ENCODE measurements at regions not wholly inside any gene's neighbourhood (a gene's known extent, or its start where the extent isn't known, plus 50 kb on each side); places are given as distances from the start of the nearest gene placed in this dataset.
A peak's percentile ranks its signal among the peaks of the same experiment; 100 is the strongest.

DNA sequence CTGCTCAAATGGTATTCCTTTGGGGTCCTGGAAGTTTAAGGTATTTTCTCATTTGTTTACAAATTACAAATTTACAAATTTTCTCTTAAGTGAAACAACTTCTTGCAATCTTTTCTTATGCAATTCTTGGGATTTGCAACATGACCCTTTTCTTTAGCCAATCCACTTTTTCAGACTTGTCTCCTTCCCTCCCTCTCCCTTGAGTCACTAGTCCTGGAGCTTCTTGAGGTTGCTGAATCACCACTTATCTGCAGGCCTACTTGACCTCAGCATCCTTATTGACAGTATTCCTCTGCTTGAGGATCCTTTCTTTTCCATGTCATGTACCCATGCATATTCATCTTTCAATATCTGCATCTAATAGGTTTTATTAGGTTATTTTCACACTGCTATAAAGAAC lies 302.8 kb upstream of the ADAMTS5 start:
- Mint-ChIP-seq H3K27ac (ENCODE audit: unreplicated experiment) (peak overlapping the region; percentile 75), H3K4me3 (ENCODE audit: unreplicated experiment) (peak overlapping the region; percentile 34), H3K9me3 (ENCODE audit: unreplicated experiment) (no peaks in the 10 kb centered on the region), H3K4me1 (ENCODE audit: low read depth, unreplicated experiment) (peaks cover 23% of the 10 kb centered on the region), H3K36me3 (ENCODE audit: low read depth, unreplicated experiment) (no peaks in the 10 kb centered on the region), H3K27me3 (ENCODE audit: low read depth, unreplicated experiment) (no peaks in the 10 kb centered on the region)
- Histone ChIP-seq H3K4me2 (ENCODE audit: low read length) (peak overlapping the region; percentile 9), H4K20me1 (ENCODE audit: insufficient read depth, low read length) (no peaks in the 10 kb centered on the region), H3K79me2 (ENCODE audit: insufficient read depth, low read length) (no peaks in the 10 kb centered on the region), H3K4me3 (ENCODE audit: insufficient read depth, low read depth, low read length) (no peak overlapping the region), H3K27ac (ENCODE audit: low read depth, low read length) (no peak overlapping the region), H3K9ac (ENCODE audit: low read length) (no peak overlapping the region), H3K4me1 (ENCODE audit: insufficient read depth, low read length) (peaks cover 12% of the 10 kb centered on the region), H3K36me3 (ENCODE audit: insufficient read depth, low read length) (no peaks in the 10 kb centered on the region), H3K9me3 (ENCODE audit: insufficient read depth, low read depth, low read length) (no peaks in the 10 kb centered on the region), H2AFZ (ENCODE audit: low read depth, low read length) (no peak overlapping the region), H3K27me3 (ENCODE audit: insufficient read depth, low read length) (no peaks in the 10 kb centered on the region)
- peak; percentile 78 for FAIRE-seq
- DNase-seq (ENCODE audit: low read depth), result peak; percentile 87
- TF ChIP-seq, protein P1, sequence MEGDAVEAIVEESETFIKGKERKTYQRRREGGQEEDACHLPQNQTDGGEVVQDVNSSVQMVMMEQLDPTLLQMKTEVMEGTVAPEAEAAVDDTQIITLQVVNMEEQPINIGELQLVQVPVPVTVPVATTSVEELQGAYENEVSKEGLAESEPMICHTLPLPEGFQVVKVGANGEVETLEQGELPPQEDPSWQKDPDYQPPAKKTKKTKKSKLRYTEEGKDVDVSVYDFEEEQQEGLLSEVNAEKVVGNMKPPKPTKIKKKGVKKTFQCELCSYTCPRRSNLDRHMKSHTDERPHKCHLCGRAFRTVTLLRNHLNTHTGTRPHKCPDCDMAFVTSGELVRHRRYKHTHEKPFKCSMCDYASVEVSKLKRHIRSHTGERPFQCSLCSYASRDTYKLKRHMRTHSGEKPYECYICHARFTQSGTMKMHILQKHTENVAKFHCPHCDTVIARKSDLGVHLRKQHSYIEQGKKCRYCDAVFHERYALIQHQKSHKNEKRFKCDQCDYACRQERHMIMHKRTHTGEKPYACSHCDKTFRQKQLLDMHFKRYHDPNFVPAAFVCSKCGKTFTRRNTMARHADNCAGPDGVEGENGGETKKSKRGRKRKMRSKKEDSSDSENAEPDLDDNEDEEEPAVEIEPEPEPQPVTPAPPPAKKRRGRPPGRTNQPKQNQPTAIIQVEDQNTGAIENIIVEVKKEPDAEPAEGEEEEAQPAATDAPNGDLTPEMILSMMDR (IDR thresholded peaks at IDR 0.05; ENCODE audit: insufficient read depth, low read depth, low read length), result no peak
- no peak for TF ChIP-seq EZH2 (IDR thresholded peaks at IDR 0.05; ENCODE audit: insufficient read depth, low read length)

DNA sequence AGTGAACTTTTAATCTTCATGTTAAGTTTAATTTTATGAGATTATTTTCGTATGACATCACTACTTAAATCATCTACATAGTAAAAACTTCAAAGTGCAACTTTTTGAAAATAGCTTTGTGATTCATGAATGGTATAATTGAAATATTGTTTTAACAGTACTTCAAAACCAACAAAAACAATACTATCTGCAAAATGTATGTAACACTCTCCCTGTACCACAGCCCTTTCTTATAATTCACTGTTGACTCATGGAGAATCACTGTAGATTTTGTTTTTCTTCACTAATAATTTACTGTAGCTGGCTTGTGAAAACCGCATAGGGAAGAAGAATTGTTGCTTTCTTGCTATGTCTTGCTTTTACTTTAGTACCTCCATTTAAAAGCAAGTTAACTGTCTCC lies 301.4 kb upstream of the ADAMTS5 start:
- Mint-ChIP-seq H3K27me3 (ENCODE audit: low read depth, unreplicated experiment) (no peaks in the 10 kb centered on the region), H3K27ac (ENCODE audit: unreplicated experiment) (peak overlapping the region; percentile 75), H3K9me3 (ENCODE audit: unreplicated experiment) (no peaks in the 10 kb centered on the region), H3K36me3 (ENCODE audit: low read depth, unreplicated experiment) (no peaks in the 10 kb centered on the region), H3K4me1 (ENCODE audit: low read depth, unreplicated experiment) (peaks cover 20% of the 10 kb centered on the region), H3K4me3 (ENCODE audit: unreplicated experiment) (no peak overlapping the region)
- Histone ChIP-seq H3K27ac (ENCODE audit: low read depth, low read length) (peak overlapping the region; percentile 35), H4K20me1 (ENCODE audit: insufficient read depth, low read length) (no peaks in the 10 kb centered on the region), H3K9ac (ENCODE audit: low read length) (no peak overlapping the region), H3K9me3 (ENCODE audit: insufficient read depth, low read depth, low read length) (no peaks in the 10 kb centered on the region), H3K4me1 (ENCODE audit: insufficient read depth, low read length) (peaks cover 12% of the 10 kb centered on the region), H3K4me2 (ENCODE audit: low read length) (peak overlapping the region; percentile 43), H3K27me3 (ENCODE audit: insufficient read depth, low read length) (no peaks in the 10 kb centered on the region), H3K36me3 (ENCODE audit: insufficient read depth, low read length) (no peaks in the 10 kb centered on the region), H3K79me2 (ENCODE audit: insufficient read depth, low read length) (no peaks in the 10 kb centered on the region), H3K4me3 (ENCODE audit: insufficient read depth, low read depth, low read length) (no peak overlapping the region), H2AFZ (ENCODE audit: low read depth, low read length) (no peak overlapping the region)
- peak; percentile 52 for DNase-seq (ENCODE audit: low read depth)
- no peak for TF ChIP-seq EZH2 (IDR thresholded peaks at IDR 0.05; ENCODE audit: insufficient read depth, low read length)
- TF ChIP-seq, protein P1 (IDR thresholded peaks at IDR 0.05; ENCODE audit: insufficient read depth, low read depth, low read length), result no peak
- FAIRE-seq, result peak; percentile 58

DNA sequence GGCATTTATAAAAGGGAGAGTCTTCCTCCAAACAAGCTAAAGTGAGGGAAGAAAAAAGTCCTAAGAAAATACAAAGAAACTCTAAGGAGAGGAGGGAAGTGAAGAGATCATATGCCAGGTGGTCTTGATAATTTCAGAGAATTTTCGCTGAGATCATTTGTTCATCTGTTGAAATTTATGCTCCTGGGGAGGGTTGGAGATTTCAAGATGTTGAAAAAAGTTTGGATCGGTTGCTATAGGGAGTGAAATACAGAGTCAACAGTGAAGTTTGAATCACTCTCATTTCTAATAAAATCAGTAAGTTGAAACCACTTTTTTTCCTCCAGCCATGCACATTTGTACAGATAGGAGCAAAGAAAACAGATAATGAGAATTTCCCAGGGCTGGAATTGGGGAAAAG lies 299.1 kb upstream of the ADAMTS5 start:
- H3K4me1 Mint-ChIP-seq (ENCODE audit: low read depth, unreplicated experiment), result peaks cover 20% of the 10 kb centered on the region
- H3K4me3 Mint-ChIP-seq (ENCODE audit: unreplicated experiment), result no peak overlapping the region
- no peaks in the 10 kb centered on the region for H3K27me3 Mint-ChIP-seq (ENCODE audit: low read depth, unreplicated experiment)
- no peaks in the 10 kb centered on the region for H3K79me2 ChIP-seq (ENCODE audit: insufficient read depth, low read length)
- H3K27ac Mint-ChIP-seq (ENCODE audit: unreplicated experiment), result no peak overlapping the region
- no peak overlapping the region for H3K27ac ChIP-seq (ENCODE audit: low read depth, low read length)
- FAIRE-seq (no peak), DNase-seq (ENCODE audit: low read depth) (no peak)
- H2AFZ ChIP-seq (ENCODE audit: low read depth, low read length), result no peak overlapping the region
- H3K9ac ChIP-seq (ENCODE audit: low read length), result no peak overlapping the region
- no peaks in the 10 kb centered on the region for H3K27me3 ChIP-seq (ENCODE audit: insufficient read depth, low read length)
- no peaks in the 10 kb centered on the region for H3K36me3 ChIP-seq (ENCODE audit: insufficient read depth, low read length)
- TF ChIP-seq, protein P1 (IDR thresholded peaks at IDR 0.05; ENCODE audit: insufficient read depth, low read depth, low read length), result no peak
- TF ChIP-seq EZH2 (IDR thresholded peaks at IDR 0.05; ENCODE audit: insufficient read depth, low read length), result no peak
- peaks cover 12% of the 10 kb centered on the region for H3K4me1 ChIP-seq (ENCODE audit: insufficient read depth, low read length)
- no peak overlapping the region for H3K4me2 ChIP-seq (ENCODE audit: low read length)
- H4K20me1 ChIP-seq (ENCODE audit: insufficient read depth, low read length), result no peaks in the 10 kb centered on the region
- no peaks in the 10 kb centered on the region for H3K36me3 Mint-ChIP-seq (ENCODE audit: low read depth, unreplicated experiment)
- H3K9me3 Mint-ChIP-seq (ENCODE audit: unreplicated experiment), result no peaks in the 10 kb centered on the region
- H3K9me3 ChIP-seq (ENCODE audit: insufficient read depth, low read depth, low read length), result no peaks in the 10 kb centered on the region
- no peak overlapping the region for H3K4me3 ChIP-seq (ENCODE audit: insufficient read depth, low read depth, low read length)
